ENCODE measurements at regions not wholly inside any gene's neighbourhood (a gene's known extent, or its start where the extent isn't known, plus 50 kb on each side); places are given as distances from the start of the nearest gene placed in this dataset.

GRCh38 chr10:28434063-28434462, 98.9 kb upstream of the WAC start:
- no peak for TF ChIP-seq CTCF (conservative IDR thresholded peaks at IDR 0.05; ENCODE audit: low read depth, low read length)
- DNase-seq (ENCODE audit: low read depth) = no peak
- no peak overlapping the region for H3K4me3 ChIP-seq (ENCODE audit: low read depth, low read length)

- DNase-seq (ENCODE audit: low read depth) = no peak
- TF ChIP-seq CTCF (conservative IDR thresholded peaks at IDR 0.05; ENCODE audit: low read depth, low read length) = no peak
- H3K4me3 ChIP-seq (ENCODE audit: low read depth, low read length) = no peak overlapping the region
Observed at GRCh38 chr10:28442403-28442802, 90.5 kb upstream of the WAC start.

GRCh38 chr10:28444031-28444430, 88.9 kb upstream of the WAC start:
- TF ChIP-seq CTCF (conservative IDR thresholded peaks at IDR 0.05; ENCODE audit: low read depth, low read length) = no peak
- no peak for DNase-seq (ENCODE audit: low read depth)
- H3K4me3 ChIP-seq (ENCODE audit: low read depth, low read length) = no peak overlapping the region

GRCh38 chr10:28445516-28445915, 87.4 kb upstream of the WAC start:
- no peak for TF ChIP-seq CTCF (conservative IDR thresholded peaks at IDR 0.05; ENCODE audit: low read depth, low read length)
- peak; percentile 98 for DNase-seq (ENCODE audit: low read depth)
- no peak overlapping the region for H3K4me3 ChIP-seq (ENCODE audit: low read depth, low read length)

- TF ChIP-seq CTCF (conservative IDR thresholded peaks at IDR 0.05; ENCODE audit: low read depth, low read length) = no peak
Observed at GRCh38 chr10:28449382-28449781, 83.5 kb upstream of the WAC start.

GRCh38 chr10:28449926-28450325, 83.0 kb upstream of the WAC start:
- TF ChIP-seq CTCF (conservative IDR thresholded peaks at IDR 0.05; ENCODE audit: low read depth, low read length) = no peak
- no peak for DNase-seq (ENCODE audit: low read depth)
- H3K4me3 ChIP-seq (ENCODE audit: low read depth, low read length) = no peak overlapping the region

More at GRCh38 chr10:28449382-28449781, 83.5 kb upstream of the WAC start:
- no peak overlapping the region for H3K4me3 ChIP-seq (ENCODE audit: low read depth, low read length)
- DNase-seq (ENCODE audit: low read depth) = no peak

- DNase-seq (ENCODE audit: low read depth) = no peak
- no peak overlapping the region for H3K4me3 ChIP-seq (ENCODE audit: low read depth, low read length)
- TF ChIP-seq CTCF (conservative IDR thresholded peaks at IDR 0.05; ENCODE audit: low read depth, low read length) = no peak
Observed at GRCh38 chr10:28453926-28454325, 79.0 kb upstream of the WAC start.
